NCI-H2081 treated with DMSO at 0.1 percent for 48 hours (cell line): ENCODE measurements at regions not wholly inside any gene's neighbourhood (a gene's known extent, or its start where the extent isn't known, plus 50 kb on each side); places are given as distances from the start of the nearest gene placed in this dataset.

Experiments used
- DNase-seq: peaks from one replicate; lab custom pipeline; 2025; lab: John Stamatoyannopoulos, UW

GRCh38 chr20:6492271-6493055 is 275.0 kb upstream of the BMP2 start:
- DNase-seq = no peak

- no peak for DNase-seq
Measured at GRCh38 chr20:6490849-6491248, 276.6 kb upstream of the BMP2 start.

- DNase-seq = no peak
Measured at GRCh38 chr20:6489361-6490171, 277.9 kb upstream of the BMP2 start.

GRCh38 chr20:6485351-6485750 is 282.1 kb upstream of the BMP2 start:
- no peak for DNase-seq

GRCh38 chr20:6483727-6484126 is 283.8 kb upstream of the BMP2 start:
- no peak for DNase-seq

GRCh38 chr20:6482486-6482885 is 285.0 kb upstream of the BMP2 start:
- no peak for DNase-seq

- peak; percentile 79 for DNase-seq
Measured at GRCh38 chr20:6480328-6481200, 286.9 kb upstream of the BMP2 start.

- DNase-seq = no peak
Measured at GRCh38 chr20:6473197-6473596, 294.3 kb upstream of the BMP2 start.

GRCh38 chr20:6471871-6472270 is 295.6 kb upstream of the BMP2 start:
- no peak for DNase-seq

- no peak for DNase-seq
Measured at GRCh38 chr20:6471110-6471647, 296.3 kb upstream of the BMP2 start.

- no peak for DNase-seq
Measured at GRCh38 chr20:6469695-6470094, 297.8 kb upstream of the BMP2 start.

- DNase-seq = no peak
Measured at GRCh38 chr20:6468423-6469116, 298.9 kb upstream of the BMP2 start.

GRCh38 chr20:6467562-6467961 is 299.9 kb upstream of the BMP2 start:
- no peak for DNase-seq

- no peak for DNase-seq
Measured at GRCh38 chr20:6466075-6466810, 301.2 kb upstream of the BMP2 start.

GRCh38 chr20:6450841-6451240 is 316.6 kb upstream of the BMP2 start:
- DNase-seq = no peak

GRCh38 chr20:6440443-6440799 is 317.6 kb upstream of the FERMT1 start:
- no peak for DNase-seq

GRCh38 chr20:6439737-6440442 is 317.1 kb upstream of the FERMT1 start:
- no peak for DNase-seq

- no peak for DNase-seq
Measured at GRCh38 chr20:6434131-6434530, 311.3 kb upstream of the FERMT1 start.

GRCh38 chr20:6430381-6430780 is 307.6 kb upstream of the FERMT1 start:
- DNase-seq = no peak

- DNase-seq = no peak
Measured at GRCh38 chr20:6426287-6426891, 303.6 kb upstream of the FERMT1 start.
